ENCODE measurements at regions not wholly inside any gene's neighbourhood (a gene's known extent, or its start where the extent isn't known, plus 50 kb on each side); places are given as distances from the start of the nearest gene placed in this dataset.

DNA sequence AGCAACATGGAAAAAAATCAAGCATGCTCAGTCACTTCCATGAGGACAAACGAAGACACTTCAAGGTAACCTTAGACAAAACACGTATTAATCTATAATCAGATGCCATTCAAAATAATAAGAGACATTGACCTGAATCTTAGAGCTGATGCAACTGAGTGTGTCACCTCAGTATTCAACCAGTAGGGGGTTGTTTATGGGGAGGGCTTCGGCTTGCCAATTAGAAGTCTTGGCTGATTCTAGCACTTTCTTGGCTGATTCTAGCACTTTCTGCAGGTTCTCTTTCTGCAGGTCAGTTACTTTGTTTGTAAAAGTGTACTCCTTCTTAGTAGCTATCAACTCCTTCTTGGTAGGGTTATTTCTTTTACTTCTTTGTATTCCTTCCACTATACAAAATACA, 317.6 kb downstream of the ENC1 start:
- 62 to 78% methylated on average over 3 of the region's 3 CpGs for whole genome bisulfite sequencing, 2 donors
- TF ChIP-seq POLR2A (IDR thresholded peaks at IDR 0.05): no peak
- TF ChIP-seq, protein P1, sequence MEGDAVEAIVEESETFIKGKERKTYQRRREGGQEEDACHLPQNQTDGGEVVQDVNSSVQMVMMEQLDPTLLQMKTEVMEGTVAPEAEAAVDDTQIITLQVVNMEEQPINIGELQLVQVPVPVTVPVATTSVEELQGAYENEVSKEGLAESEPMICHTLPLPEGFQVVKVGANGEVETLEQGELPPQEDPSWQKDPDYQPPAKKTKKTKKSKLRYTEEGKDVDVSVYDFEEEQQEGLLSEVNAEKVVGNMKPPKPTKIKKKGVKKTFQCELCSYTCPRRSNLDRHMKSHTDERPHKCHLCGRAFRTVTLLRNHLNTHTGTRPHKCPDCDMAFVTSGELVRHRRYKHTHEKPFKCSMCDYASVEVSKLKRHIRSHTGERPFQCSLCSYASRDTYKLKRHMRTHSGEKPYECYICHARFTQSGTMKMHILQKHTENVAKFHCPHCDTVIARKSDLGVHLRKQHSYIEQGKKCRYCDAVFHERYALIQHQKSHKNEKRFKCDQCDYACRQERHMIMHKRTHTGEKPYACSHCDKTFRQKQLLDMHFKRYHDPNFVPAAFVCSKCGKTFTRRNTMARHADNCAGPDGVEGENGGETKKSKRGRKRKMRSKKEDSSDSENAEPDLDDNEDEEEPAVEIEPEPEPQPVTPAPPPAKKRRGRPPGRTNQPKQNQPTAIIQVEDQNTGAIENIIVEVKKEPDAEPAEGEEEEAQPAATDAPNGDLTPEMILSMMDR (IDR thresholded peaks at IDR 0.05): no peak
- H3K4me3 ChIP-seq: no peak overlapping the region
- no peak for DNase-seq
- H3K27ac ChIP-seq: no peak overlapping the region
- intact Hi-C loops (cut with DNase I; ENCODE audit: low total_unique reads): no loop called here
- H3K36me3 ChIP-seq (ENCODE audit: low read depth, missing control alignments): no peaks in the 10 kb centered on the region
- H3K27me3 ChIP-seq: no peaks in the 10 kb centered on the region
- no peaks in the 10 kb centered on the region for H3K4me1 ChIP-seq
- no peaks in the 10 kb centered on the region for H3K9me3 ChIP-seq

DNA sequence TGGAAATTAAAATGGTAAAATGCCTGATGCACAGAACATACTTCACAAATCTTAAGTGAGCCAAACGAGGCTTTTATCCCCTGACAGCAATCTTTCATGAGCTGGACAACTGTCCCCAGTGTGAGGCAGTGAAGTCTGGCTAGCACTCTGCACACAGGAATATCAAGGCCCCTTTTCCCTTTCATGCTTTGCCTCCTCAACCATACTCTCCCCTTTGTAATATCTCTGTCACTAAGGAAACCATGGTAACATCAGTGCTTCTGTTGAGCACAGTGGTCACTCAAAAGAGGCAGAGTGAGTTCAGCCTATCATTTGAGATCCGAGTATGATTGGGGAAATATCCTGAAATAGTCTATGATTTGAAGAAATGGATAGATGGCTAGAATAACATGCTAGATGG, 318.3 kb downstream of the ENC1 start:
- H3K4me1 ChIP-seq: no peaks in the 10 kb centered on the region
- no peak for DNase-seq

DNA sequence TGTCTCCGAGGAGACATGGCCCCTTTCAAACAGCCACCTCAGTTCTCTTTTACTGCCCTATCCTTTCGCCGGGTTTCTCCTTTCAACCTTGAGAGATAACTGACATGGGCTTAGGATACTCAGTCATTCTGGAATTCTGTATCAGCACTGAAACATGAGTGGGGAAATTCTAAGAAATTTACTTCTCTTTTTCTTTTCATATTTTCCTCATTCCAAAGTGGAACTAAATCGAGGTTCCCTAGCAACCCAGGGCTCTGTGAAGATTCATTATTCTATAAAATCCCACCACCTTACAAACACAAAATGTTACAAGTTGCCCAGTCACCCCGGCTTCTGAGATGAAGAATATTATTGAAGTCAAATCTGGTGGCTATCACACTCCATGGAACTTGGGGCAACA, 319.2 kb downstream of the ENC1 start:
- Histone ChIP-seq H3K4me3 (no peak overlapping the region), H3K9me3 (no peaks in the 10 kb centered on the region), H3K4me1 (no peaks in the 10 kb centered on the region), H3K27ac (no peak overlapping the region), H3K27me3 (no peaks in the 10 kb centered on the region), H3K36me3 (ENCODE audit: low read depth, missing control alignments) (no peaks in the 10 kb centered on the region)
- DNase-seq: no peak
- intact Hi-C loops (cut with DNase I; ENCODE audit: low total_unique reads): no loop called here
- WGBS, 2 donors: 74 to 84% methylated on average over 5 of the region's 5 CpGs
- TF ChIP-seq POLR2A (IDR thresholded peaks at IDR 0.05): no peak
- TF ChIP-seq, protein P1 (IDR thresholded peaks at IDR 0.05): no peak

More for the DNA sequence above, 318.3 kb downstream of the ENC1 start:
- Histone ChIP-seq H3K4me3 (no peak overlapping the region), H3K36me3 (ENCODE audit: low read depth, missing control alignments) (no peaks in the 10 kb centered on the region), H3K9me3 (no peaks in the 10 kb centered on the region), H3K27ac (no peak overlapping the region), H3K27me3 (no peaks in the 10 kb centered on the region)
- intact Hi-C loops (cut with DNase I; ENCODE audit: low total_unique reads): no loop called here
- TF ChIP-seq, protein P1 (IDR thresholded peaks at IDR 0.05): no peak
- no peak for TF ChIP-seq POLR2A (IDR thresholded peaks at IDR 0.05)
- WGBS, 2 donors: 85 to 91% methylated on average over 2 of the region's 2 CpGs

DNA sequence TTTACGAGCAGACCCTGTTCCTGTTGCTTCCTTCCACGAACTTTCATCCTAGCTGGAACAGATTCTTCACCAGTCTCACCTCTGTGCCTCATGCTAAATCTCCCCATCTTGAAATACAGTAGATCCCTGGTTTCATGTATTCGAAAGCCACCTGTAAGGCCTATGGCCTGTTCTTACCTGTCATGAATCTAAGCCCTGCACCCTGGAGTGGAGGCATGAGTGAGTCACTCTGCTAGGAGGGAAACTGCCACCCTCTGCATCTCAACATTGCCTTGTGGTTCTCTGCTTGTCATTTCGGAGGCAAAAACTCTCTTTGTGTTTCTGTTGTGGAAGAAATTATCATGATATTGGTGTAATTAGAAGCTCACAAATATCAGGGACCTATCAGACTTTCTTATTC, 320.0 kb downstream of the ENC1 start:
- no peaks in the 10 kb centered on the region for H3K36me3 ChIP-seq (ENCODE audit: low read depth, missing control alignments)
- intact Hi-C loops (cut with DNase I; ENCODE audit: low total_unique reads): no loop called here
- no peaks in the 10 kb centered on the region for H3K27me3 ChIP-seq
- no peak overlapping the region for H3K27ac ChIP-seq
- WGBS, 2 donors: 92 to 96% methylated on average over 4 of the region's 4 CpGs
- no peak overlapping the region for H3K4me3 ChIP-seq
- no peak for DNase-seq
- H3K9me3 ChIP-seq: no peaks in the 10 kb centered on the region
- TF ChIP-seq, protein P1 (IDR thresholded peaks at IDR 0.05): no peak
- no peak for TF ChIP-seq POLR2A (IDR thresholded peaks at IDR 0.05)
- H3K4me1 ChIP-seq: no peaks in the 10 kb centered on the region

DNA sequence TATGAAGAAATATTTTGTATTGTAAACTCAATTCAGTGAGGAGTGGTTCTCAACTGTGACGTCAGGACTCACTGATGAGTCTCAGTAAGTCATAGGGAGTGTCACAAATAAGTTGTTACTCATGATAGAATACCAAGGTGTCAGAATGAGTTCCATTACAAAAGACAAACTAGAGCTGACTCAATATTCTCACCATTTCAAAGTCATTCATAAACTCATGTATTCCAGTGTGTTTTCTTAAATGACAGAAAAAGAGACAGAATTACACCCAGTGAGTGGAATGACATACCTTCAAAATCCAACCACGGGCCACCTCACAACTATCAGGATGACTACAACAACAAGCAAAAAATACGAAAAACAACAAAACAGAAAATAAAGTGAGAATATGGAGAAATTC, 321.5 kb downstream of the ENC1 start:
- Histone ChIP-seq H3K27me3 (no peaks in the 10 kb centered on the region), H3K4me1 (no peaks in the 10 kb centered on the region), H3K9me3 (no peaks in the 10 kb centered on the region), H3K4me3 (no peak overlapping the region), H3K36me3 (ENCODE audit: low read depth, missing control alignments) (no peaks in the 10 kb centered on the region), H3K27ac (no peak overlapping the region)
- TF ChIP-seq, protein P1 (IDR thresholded peaks at IDR 0.05): no peak
- TF ChIP-seq POLR2A (IDR thresholded peaks at IDR 0.05): no peak
- intact Hi-C loops (cut with DNase I; ENCODE audit: low total_unique reads): no loop called here
- DNase-seq: no peak
- 84 to 87% methylated on average over 3 of the region's 3 CpGs for WGBS, 2 donors

Data from testis (tissue), 2 donors.